Lower leg skin (tissue), 4 donors: ENCODE measurements at regions not wholly inside any gene's neighbourhood (a gene's known extent, or its start where the extent isn't known, plus 50 kb on each side); places are given as distances from the start of the nearest gene placed in this dataset.
"Not testable (repeated sequence)": the region's sequence is repeated elsewhere in the genome, so short reads cannot be mapped to it uniquely, and the experiment has no call there.

ENCODE experiments used
- DNase-seq, 2 donors: peaks; one replicate each; pipeline ENCODE4 v3.0.0-alpha.2; 2019; ENCODE audit warnings: low spot score in 2 of 2
- H3K4me3 ChIP-seq: fragments of 200-600 bp; sonication (generic); 2 replicates; pipeline ENCODE4 v1.5.1; 2017; ENCODE audit warnings: mild to moderate bottlenecking, low read depth; ENCODE audit not compliant: poor library complexity, severe bottlenecking
- CTCF ChIP-seq, 3 donors: fragments of 450-650 bp; IDR thresholded peaks; one replicate each; pipeline ENCODE4 v1.5.1; 2016; ENCODE audit warnings: antibody characterized with exemption in 3 of 3, mild to moderate bottlenecking in 3 of 3, moderate library complexity in 2 of 3
- POLR2A ChIP-seq, 2 donors: fragments of 450-650 bp; IDR thresholded peaks; one replicate each; pipeline ENCODE4 v1.6.1; 2016 to 2017; ENCODE audit warnings: antibody characterized with exemption in 2 of 2, mild to moderate bottlenecking in 1 of 2, moderate library complexity in 1 of 2
- WGBS, 2 donors: methylation state at CpG; one replicate each; pipeline ENCODE4 v1.1.5; 2018; 5-methylcytosine and 5-hydroxymethylcytosine counted together
- intact Hi-C: fragments of 100-400 bp; cut with DNase I; formaldehyde crosslinking; loops from one replicate; pipeline ENCODE4 v1.15.0; 2023; ENCODE audit warnings: low total_unique reads

GRCh38 chr6:121887724-121888123 lies 452.3 kb downstream of the GJA1 start:
- intact Hi-C loops = no loop called here
- WGBS, 2 donors = 65 to 67% methylated on average over 4 of the region's 4 CpGs
- DNase-seq = no peak
- no peak overlapping the region for H3K4me3 ChIP-seq
- TF ChIP-seq POLR2A (IDR thresholded peaks at IDR 0.05) (no peak), CTCF (IDR thresholded peaks at IDR 0.05) (no peak)

DNA sequence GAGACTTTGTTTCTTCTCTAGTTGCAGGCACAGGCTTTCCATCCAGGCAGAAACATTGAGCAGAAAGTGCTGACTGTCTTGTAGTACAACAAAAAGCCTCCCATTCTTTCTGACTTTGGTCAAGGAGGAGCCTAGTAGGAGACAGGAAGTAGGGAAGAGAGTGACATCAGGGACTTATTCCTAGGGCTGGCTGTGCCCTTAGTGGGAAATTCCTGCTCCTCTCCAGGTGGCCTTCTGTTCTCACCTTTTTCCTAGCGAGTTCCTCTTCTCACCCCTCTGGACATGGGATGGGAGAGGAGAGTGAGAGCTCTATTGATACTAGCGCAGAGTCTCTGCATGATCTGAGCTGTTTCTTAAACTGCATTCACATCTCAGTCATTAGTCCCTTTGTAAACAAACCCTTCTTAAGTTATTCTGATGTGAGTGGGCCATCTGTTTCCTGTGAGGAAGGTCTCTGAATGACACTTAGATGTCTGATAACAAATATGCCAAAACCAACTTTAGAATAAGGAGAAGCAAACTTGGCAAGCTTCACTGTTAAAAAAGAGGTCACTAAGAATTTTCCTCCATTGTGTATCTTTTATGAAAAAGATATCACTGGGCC lies 455.0 kb downstream of the GJA1 start:
- intact Hi-C loops = no loop called here
- no peak overlapping the region for H3K4me3 ChIP-seq
- WGBS, 2 donors = 78 to 84% methylated on average over 2 of the region's 2 CpGs
- TF ChIP-seq POLR2A (IDR thresholded peaks at IDR 0.05) (no peak), CTCF (IDR thresholded peaks at IDR 0.05) (no peak)
- DNase-seq = no peak

- 54 to 71% methylated on average over 5 of the region's 5 CpGs for WGBS, 2 donors
- intact Hi-C loops, DNase-seq: not testable (repeated sequence)
Observed at GRCh38 chr6:121895731-121896130, 460.3 kb downstream of the GJA1 start.

GRCh38 chr6:121896363-121896762 lies 460.9 kb downstream of the GJA1 start:
- intact Hi-C loops = no loop called here
- no peak for DNase-seq
- 34 to 51% methylated on average over 1 of the region's 1 CpG for WGBS, 2 donors
- no peak overlapping the region for H3K4me3 ChIP-seq
- TF ChIP-seq CTCF (IDR thresholded peaks at IDR 0.05) = no peak
- no peak for TF ChIP-seq POLR2A (IDR thresholded peaks at IDR 0.05)

More at GRCh38 chr6:121895731-121896130, 460.3 kb downstream of the GJA1 start:
- not testable (repeated sequence) for H3K4me3 ChIP-seq

DNA sequence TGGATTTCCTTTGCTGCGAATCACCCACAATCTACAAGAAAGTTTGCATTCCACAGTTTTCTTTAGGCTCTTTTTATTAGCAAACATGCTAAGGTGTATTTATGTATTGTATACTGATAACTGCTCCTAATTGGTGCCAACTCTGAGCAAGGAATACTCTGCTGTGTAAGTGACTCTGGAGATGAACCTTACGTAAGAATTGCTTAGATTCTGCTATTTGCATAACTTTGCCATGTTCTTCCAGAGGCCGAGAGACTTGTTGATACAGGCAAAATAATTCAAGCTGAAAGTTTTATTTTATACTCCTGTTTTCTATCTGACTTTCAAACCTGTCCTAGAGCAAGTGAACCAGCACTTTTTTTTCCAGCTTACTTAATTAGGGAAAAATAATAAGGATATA lies 461.3 kb downstream of the GJA1 start:
- intact Hi-C loops = no loop called here
- no peak for DNase-seq
- no peak overlapping the region for H3K4me3 ChIP-seq
- TF ChIP-seq CTCF (IDR thresholded peaks at IDR 0.05) (no peak), POLR2A (IDR thresholded peaks at IDR 0.05) (no peak)
- 47 to 67% methylated on average over 3 of the region's 3 CpGs for WGBS, 2 donors

DNA sequence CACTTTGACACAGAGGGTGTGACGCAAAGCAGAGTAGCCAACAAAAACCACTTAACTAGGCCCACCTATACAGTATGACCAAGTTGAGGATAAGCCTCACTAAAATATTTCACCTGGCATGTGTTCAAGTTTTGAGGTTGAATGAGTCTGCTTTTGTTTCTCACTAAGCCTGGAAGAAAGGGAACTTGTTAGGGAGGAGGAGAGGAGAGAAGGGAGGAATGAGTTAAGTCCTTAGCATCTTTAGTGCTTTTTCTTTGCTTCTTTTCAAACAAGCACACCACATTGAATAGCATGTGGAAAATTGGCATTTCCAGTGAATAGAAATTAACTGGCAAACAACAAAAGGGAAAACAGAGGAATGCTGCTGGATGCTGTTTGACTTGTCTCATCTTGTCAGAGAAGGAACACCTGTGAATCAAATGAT lies 461.9 kb downstream of the GJA1 start:
- intact Hi-C loops = no loop called here
- H3K4me3 ChIP-seq = no peak overlapping the region
- 49 to 72% methylated on average over 1 of the region's 1 CpG for WGBS, 2 donors
- no peak for DNase-seq
- TF ChIP-seq CTCF (IDR thresholded peaks at IDR 0.05) (no peak), POLR2A (IDR thresholded peaks at IDR 0.05) (no peak)
